ENCODE measurements at regions not wholly inside any gene's neighbourhood (a gene's known extent, or its start where the extent isn't known, plus 50 kb on each side); places are given as distances from the start of the nearest gene placed in this dataset.
A peak's percentile ranks its signal among the peaks of the same experiment; 100 is the strongest.

DNA sequence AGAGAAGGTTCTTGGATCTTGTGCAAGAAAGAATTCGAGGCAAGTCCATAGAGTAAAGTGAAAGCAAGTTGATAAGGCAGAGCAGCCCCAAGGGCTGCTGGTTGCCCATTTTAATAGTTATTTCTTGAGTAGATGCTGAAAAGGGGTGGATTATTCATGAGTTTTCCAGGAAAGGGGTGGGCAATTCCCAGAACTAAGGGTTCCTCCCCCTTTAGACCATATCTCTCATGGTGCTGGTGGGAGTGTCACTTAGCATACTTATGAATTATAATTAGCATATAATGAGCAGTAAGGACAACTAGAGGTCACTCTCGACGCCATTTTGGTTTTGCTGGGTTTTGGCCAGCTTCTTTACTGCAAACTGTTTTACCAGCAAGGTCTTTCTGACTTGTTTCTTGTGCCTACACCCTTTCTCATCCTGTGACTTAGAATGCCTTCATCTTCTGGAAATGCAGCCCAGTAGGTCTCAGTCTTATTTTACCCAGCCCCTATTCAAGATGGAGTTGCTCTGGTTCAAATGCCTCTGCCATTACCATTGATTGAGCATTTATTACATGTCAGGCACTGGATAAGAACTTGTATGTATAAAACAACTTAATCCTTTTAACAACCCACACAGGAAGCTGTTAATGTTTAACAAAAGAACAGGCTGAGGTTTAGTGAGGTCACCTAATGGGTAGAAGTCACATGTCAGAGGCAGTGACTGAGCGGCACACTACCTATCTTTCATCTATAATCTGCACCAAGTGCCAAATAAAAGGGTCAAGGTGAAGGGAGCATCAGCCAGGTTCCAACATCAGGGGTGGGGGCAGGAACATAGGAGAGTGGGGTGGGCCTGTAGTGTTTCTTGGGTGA is 250.9 kb downstream of the ICOS start:
- no peak for DNase-seq

DNA sequence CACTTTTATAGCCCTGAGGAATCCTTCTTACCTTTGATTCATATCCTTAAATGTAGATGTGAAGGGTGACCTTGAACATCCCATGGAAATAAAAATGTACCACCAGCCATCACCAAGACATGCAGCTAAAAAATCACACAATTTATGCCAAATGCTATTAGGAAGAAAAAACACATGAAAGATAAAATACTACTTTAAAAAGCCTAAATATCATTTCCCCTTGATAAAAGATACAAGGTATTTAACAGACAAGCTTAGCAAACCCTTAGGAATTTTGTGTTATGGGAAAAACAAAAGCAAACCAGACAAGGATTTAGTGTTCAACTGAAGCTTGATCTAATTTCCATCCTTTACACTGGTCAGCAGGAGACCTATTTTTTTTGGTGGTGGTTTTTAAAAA is 255.0 kb downstream of the ICOS start:
- no peak for DNase-seq

GRCh38 chr2:204195498-204195897 is 258.9 kb downstream of the ICOS start:
- no peak for DNase-seq

DNA sequence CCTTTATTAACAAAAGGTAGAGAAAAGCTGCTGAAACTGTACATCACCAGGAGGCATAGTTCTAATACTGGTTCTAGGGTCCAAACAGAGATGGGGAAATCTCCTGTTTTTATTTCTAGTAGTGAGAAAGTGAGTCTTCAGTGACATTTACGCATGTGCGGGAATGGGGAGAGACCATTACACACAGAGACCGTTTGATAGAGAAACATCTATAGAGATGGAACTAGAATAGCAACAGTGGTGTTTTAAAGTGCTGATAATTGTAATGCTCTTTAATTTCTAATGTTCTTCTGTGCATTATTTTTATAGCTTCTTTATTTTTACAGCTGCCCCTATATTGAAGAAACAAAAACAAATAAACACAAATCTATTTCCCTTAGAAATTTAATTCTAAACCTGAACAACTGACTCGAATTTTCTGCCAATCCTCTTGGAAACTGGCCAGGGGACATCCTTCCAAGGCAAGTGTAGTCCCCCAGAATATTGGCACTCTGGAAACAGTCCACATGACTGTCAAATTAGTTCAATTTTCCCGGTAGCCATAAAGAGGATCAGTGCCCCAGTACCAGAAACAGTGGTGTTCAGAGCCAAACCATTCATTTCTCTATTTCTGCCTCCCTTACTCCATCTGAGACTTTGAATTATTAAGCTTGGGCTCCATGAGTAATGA is 260.9 kb downstream of the ICOS start:
- DNase-seq: no peak

- no peak for DNase-seq
Observed at GRCh38 chr2:204199357-204199756, 262.8 kb downstream of the ICOS start.

DNA sequence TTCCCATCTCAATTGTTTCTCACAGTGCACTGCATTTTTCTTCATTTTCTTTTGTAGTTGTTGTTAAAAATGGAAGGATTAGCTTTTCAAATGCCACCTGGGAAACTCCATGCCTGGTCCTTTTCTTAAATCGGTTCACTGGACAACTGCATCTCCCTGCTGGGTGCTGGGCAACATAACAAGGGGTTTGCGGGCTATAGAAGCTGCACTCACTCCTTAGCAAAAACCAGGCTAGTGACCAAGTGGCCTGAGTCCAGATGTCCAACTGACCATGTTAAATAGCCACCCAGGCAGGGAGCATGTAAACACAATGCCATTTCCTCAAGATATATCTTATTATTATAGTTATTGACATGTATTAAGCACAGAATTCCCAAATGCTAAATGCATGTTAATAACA is 264.9 kb downstream of the ICOS start:
- no peak for DNase-seq

DNA sequence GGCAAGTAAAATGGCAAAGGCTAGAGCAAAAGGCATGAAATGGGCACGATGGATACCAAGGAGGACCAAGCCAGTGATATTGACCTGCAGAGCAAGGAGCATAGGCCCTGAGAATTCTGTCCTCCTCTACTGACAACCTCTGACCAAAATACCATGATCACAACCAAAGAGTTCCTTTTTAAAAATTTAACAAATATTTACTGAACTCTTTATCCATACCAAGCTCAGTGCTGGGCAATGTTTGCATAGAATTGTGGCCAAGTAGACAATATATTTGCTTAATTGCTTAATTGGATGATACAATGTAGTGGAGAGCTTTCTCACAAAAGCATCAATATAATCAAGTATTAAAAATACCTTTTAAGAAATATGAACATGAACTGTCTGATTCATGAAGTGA is 265.7 kb downstream of the ICOS start:
- DNase-seq: no peak

DNA sequence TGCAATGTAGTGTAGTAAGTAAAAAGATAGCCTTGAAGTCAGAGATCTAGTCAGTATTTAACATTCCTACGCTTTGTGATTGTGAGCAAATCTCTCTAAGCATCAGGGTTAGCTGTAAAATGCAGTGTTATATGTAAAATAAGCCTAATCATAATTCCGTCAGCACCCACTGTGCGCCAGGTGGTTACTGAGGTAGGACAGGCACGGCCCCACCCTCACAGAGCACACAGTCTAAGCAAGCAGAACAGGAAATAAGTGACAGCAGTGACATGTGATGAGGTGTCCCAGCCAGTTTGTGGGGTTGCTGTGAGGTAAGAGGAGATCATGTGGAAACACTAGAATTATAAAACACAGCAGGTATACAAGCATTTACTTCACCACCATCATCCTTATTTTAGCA is 267.1 kb downstream of the ICOS start:
- no peak for DNase-seq

DNA sequence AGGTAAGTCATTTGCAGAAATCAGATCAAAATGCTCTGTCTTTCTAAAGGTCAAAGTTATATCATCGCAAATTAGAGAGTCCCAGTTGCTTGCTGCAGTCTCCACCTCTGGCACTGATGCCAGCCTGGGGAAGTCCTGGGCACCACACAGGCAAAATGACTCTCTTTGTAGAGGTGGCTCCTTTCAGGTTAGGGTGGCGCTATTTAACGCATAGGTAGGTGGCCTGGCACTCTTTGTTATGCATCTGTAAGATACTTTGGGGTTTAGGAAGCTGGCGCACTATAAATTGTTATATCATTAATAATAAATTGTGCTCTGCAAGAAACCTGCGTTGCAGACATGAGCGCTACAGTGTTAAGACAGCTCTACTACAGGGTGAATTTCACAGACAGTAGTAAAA is 268.5 kb downstream of the ICOS start:
- no peak for DNase-seq

- DNase-seq: no peak
Observed at GRCh38 chr2:204205538-204205937, 269.0 kb downstream of the ICOS start.

GRCh38 chr2:204207866-204208265 is 271.3 kb downstream of the ICOS start:
- DNase-seq: no peak

GRCh38 chr2:204213588-204213987 is 277.0 kb downstream of the ICOS start:
- DNase-seq: no peak

GRCh38 chr2:204218040-204218439 is 281.5 kb downstream of the ICOS start:
- no peak for DNase-seq

- no peak for DNase-seq
Observed at GRCh38 chr2:204219196-204219595, 282.6 kb downstream of the ICOS start.

GRCh38 chr2:204220896-204221295 is 284.3 kb downstream of the ICOS start:
- DNase-seq: no peak

- DNase-seq: no peak
Observed at GRCh38 chr2:204223046-204223445, 286.5 kb downstream of the ICOS start.

DNA sequence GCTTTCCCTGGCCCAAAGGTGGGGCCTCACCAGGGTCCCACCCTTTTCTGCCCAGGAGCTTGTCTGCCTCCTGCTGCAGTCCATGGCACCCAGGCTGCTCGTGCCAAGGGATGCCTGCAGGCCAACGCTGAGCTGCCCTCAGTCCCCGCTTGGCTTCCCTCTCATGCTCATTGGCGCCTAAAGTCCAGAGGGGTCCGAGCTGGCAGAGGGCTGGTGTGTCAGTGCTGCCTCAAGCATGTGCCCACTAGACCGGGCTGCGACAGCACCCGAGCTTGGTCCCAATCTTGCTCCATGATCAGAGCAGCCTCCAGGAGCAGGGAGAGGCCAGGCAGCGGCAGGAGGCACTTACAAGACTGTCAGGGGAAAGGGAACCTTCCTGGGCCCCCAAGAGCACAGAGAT is 287.0 kb downstream of the ICOS start:
- no peak for DNase-seq

GRCh38 chr2:204225671-204226073 is 289.1 kb downstream of the ICOS start:
- DNase-seq: no peak

DNA sequence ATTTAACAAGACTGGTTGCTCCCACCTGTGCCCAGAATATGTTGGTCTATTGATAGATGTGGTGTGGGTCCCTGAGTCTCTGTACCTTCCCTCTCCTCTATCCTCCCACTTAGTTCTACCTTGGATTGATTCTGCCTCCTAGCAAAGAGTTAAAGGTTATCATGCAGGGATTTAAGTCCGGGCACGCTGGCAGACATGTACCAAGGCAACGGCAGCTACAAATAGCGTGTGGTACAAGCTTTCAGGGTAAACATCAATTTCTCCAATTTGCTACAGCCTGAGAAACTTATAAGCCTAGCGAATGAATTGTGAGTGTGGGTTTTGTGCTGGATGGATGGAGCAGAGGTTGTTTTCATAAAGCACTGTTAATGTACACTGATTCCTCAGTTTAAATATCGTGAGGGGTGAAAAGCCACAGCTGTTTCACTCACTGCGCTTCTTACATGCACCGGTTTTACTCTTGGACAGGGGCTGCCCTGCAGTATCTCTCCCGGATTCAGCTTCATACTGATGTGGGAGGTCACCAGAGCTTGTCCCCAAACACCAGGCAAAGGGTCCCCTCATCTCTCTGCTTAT is 289.8 kb downstream of the ICOS start:
- no peak for DNase-seq

DNA sequence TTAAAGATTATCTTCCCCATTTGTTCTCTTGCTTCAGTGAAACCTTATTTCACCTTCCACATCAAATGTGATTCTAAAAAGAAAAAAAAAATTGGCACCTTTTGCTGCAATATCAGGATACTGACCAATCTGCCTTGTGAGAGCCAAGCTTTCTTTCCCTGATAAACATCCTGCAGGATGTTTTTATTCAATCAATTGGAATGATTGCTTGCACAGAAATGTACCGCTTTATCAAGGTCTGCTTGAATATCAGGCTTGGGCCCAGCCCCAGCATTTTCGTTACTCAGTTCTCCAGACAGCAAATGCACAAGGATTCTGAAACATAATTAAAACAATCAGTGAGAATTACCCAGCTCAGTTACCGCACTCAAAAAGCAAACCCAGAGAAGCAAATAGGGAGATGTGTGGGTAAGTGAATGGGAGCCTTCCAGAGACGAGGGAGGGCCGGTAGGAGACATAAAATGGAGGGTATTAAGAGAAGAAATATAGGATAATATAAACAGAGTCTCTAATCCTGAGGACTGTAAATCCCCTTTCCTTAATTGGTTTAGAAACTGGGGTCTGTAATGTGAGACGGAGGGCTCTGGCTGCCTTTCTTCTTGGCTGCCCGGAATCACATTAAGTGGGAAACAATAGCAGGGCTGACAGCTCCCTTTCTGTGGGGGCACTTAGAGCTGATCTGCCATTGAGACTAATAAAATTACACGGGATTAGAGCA is 291.8 kb downstream of the ICOS start:
- DNase-seq: peak; percentile 54

- DNase-seq: no peak
Observed at GRCh38 chr2:204234248-204234647, 297.7 kb downstream of the ICOS start.

- no peak for DNase-seq
Observed at GRCh38 chr2:204234879-204235278, 298.3 kb downstream of the ICOS start.

GRCh38 chr2:204237416-204237815 is 300.9 kb downstream of the ICOS start:
- DNase-seq: no peak
